Bronchial epithelial cell (primary cell): ENCODE measurements at regions not wholly inside any gene's neighbourhood (a gene's known extent, or its start where the extent isn't known, plus 50 kb on each side); places are given as distances from the start of the nearest gene placed in this dataset.
A peak's percentile ranks its signal among the peaks of the same experiment; 100 is the strongest.

Experiments used
- DNase-seq: peaks from one replicate; pipeline ENCODE4 v3.0.0-alpha.2; 2010; ENCODE audit warnings: low read depth
- FAIRE-seq: peaks from 2 replicates; lab custom pipeline; 2011; peaks lifted over from hg19 to GRCh38; lab: Jason Lieb, UNC
- H3K27me3 ChIP-seq: 2 replicates; pipeline ENCODE4 v1.5.1; 2011; ENCODE audit warnings: low read length; ENCODE audit not compliant: control insufficient read depth, insufficient read depth
- H3K36me3 ChIP-seq: 2 replicates; pipeline ENCODE4 v1.5.1; 2011; ENCODE audit warnings: low read length; ENCODE audit not compliant: control insufficient read depth, insufficient read depth
- H3K4me3 ChIP-seq: 2 replicates; pipeline ENCODE4 v1.5.1; 2011; ENCODE audit warnings: mild to moderate bottlenecking, low read depth, low read length, control low read depth
- CTCF ChIP-seq: IDR thresholded peaks from 2 replicates; pipeline ENCODE4 v1.5.1; 2011; ENCODE audit warnings: mild to moderate bottlenecking, moderate library complexity, low read length, control low read depth, inconsistent platforms; ENCODE audit not compliant: insufficient read depth, severe bottlenecking

DNA sequence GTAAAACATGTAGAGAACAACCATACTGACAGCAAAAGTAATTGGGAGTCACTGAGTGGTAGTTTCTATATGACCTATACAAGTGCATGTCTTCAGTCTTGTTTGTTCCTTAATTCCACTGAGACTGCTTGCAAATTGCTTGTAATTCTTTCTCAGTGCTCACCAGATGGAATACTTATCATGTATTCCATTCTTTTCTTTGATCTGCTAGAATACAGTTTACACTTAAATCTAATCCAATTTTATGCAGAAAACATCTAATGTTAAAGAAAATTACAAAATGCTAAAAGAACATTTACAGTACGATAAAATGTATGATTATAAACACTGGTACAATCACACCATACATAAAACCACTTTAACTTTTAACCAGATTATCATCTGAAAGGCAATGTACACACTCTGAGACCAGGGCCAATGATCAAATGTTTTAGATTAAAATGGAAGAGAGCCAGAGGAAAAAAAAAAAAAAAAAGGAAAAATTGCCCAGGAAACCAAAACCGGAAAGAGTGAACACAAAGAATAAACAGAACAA lies 741.4 kb downstream of the FAT4 start:
- Histone ChIP-seq H3K36me3 (no peaks in the 10 kb centered on the region), H3K4me3 (no peak overlapping the region), H3K27me3 (no peaks in the 10 kb centered on the region)
- TF ChIP-seq CTCF: no peak
- FAIRE-seq: no peak
- no peak for DNase-seq

- TF ChIP-seq CTCF: no peak
- H3K27me3 ChIP-seq: no peaks in the 10 kb centered on the region
- peak; percentile 89 for DNase-seq
- no peak for FAIRE-seq
- H3K4me3 ChIP-seq: no peak overlapping the region
- H3K36me3 ChIP-seq: no peaks in the 10 kb centered on the region
These were observed 742.6 kb downstream of the FAT4 start for GRCh38 chr4:126057371-126057770.

DNA sequence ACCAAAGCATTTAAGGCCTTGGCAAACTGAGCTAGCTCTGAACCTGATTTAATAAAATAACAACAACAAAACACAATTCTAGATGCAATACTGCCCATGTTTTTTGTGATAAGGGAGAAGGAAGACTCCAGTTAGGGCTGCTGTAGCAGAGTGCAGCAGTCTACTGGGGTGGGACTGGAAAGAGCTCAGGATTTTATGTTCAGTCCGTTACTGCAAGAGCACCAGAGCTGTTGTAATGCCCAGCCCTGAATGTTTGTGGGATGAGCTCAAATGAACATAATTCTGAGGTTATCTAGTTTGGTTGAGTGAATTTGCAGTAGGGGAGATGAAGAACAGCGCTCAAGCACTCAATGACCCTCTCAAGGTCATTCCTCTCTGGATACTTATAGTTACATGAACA lies 743.8 kb downstream of the FAT4 start:
- H3K27me3 ChIP-seq: no peaks in the 10 kb centered on the region
- TF ChIP-seq CTCF: no peak
- H3K36me3 ChIP-seq: no peaks in the 10 kb centered on the region
- FAIRE-seq (no peak), DNase-seq (no peak)
- no peak overlapping the region for H3K4me3 ChIP-seq

DNA sequence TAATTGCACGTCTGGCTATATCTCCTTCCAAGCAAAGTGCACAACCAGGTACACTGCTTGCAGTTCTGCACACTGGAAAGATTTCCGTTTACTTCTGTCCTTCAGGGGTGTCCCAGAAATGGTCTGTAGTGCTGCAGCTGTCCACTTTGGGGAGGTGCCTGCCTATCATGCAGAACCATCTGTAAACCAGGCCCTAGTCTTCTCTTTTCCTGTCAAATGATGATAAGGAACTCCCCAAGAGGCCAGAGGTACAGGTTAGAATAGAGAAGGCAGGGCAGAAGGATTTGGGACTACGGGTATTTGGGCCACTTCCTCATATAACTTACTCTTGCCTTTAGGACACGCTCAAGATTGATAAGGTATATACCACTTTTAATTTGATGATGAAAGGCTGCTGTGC lies 746.9 kb downstream of the FAT4 start:
- Histone ChIP-seq H3K27me3 (no peaks in the 10 kb centered on the region), H3K4me3 (no peak overlapping the region), H3K36me3 (no peaks in the 10 kb centered on the region)
- DNase-seq (no peak), FAIRE-seq (no peak)
- no peak for TF ChIP-seq CTCF

GRCh38 chr4:126065016-126065415 lies 750.3 kb downstream of the FAT4 start:
- no peak for TF ChIP-seq CTCF
- Histone ChIP-seq H3K4me3 (no peak overlapping the region), H3K36me3 (no peaks in the 10 kb centered on the region), H3K27me3 (no peaks in the 10 kb centered on the region)
- FAIRE-seq (no peak), DNase-seq (no peak)
